ENCODE measurements at regions not wholly inside any gene's neighbourhood (a gene's known extent, or its start where the extent isn't known, plus 50 kb on each side); places are given as distances from the start of the nearest gene placed in this dataset.

- no peaks in the 10 kb centered on the region for H3K27me3 Mint-ChIP-seq (ENCODE audit: unreplicated experiment)
- H3K27ac Mint-ChIP-seq (ENCODE audit: unreplicated experiment): no peak overlapping the region
- H3K4me1 Mint-ChIP-seq (ENCODE audit: low read depth, unreplicated experiment): peaks cover 4% of the 10 kb centered on the region
- peaks cover 16% of the 10 kb centered on the region for H3K36me3 Mint-ChIP-seq (ENCODE audit: unreplicated experiment)
- no peak for DNase-seq
- H3K4me3 Mint-ChIP-seq (ENCODE audit: unreplicated experiment): no peak overlapping the region
- H3K9me3 Mint-ChIP-seq (ENCODE audit: unreplicated experiment): peaks cover 2% of the 10 kb centered on the region
- no peak for TF ChIP-seq CTCF (IDR thresholded peaks at IDR 0.05; ENCODE audit: partially characterized antibody, unreplicated experiment)
These were observed 100.3 kb upstream of the ADAMTS5 start for GRCh38 chr21:27067226-27067625.

GRCh38 chr21:27062443-27062842 lies 95.6 kb upstream of the ADAMTS5 start:
- no peak for TF ChIP-seq CTCF (IDR thresholded peaks at IDR 0.05; ENCODE audit: partially characterized antibody, unreplicated experiment)
- Mint-ChIP-seq H3K4me3 (ENCODE audit: unreplicated experiment) (no peak overlapping the region), H3K27ac (ENCODE audit: unreplicated experiment) (no peak overlapping the region), H3K27me3 (ENCODE audit: unreplicated experiment) (no peaks in the 10 kb centered on the region), H3K9me3 (ENCODE audit: unreplicated experiment) (peaks cover 2% of the 10 kb centered on the region), H3K36me3 (ENCODE audit: unreplicated experiment) (peaks cover 16% of the 10 kb centered on the region), H3K4me1 (ENCODE audit: low read depth, unreplicated experiment) (no peaks in the 10 kb centered on the region)
- DNase-seq: no peak

GRCh38 chr21:27061770-27062169 lies 94.9 kb upstream of the ADAMTS5 start:
- no peaks in the 10 kb centered on the region for H3K4me1 Mint-ChIP-seq (ENCODE audit: low read depth, unreplicated experiment)
- no peak overlapping the region for H3K27ac Mint-ChIP-seq (ENCODE audit: unreplicated experiment)
- H3K4me3 Mint-ChIP-seq (ENCODE audit: unreplicated experiment): no peak overlapping the region
- H3K9me3 Mint-ChIP-seq (ENCODE audit: unreplicated experiment): peaks cover 2% of the 10 kb centered on the region
- peaks cover 16% of the 10 kb centered on the region for H3K36me3 Mint-ChIP-seq (ENCODE audit: unreplicated experiment)
- no peak for DNase-seq
- H3K27me3 Mint-ChIP-seq (ENCODE audit: unreplicated experiment): no peaks in the 10 kb centered on the region
- no peak for TF ChIP-seq CTCF (IDR thresholded peaks at IDR 0.05; ENCODE audit: partially characterized antibody, unreplicated experiment)

- TF ChIP-seq CTCF (IDR thresholded peaks at IDR 0.05; ENCODE audit: partially characterized antibody, unreplicated experiment): no peak
- Mint-ChIP-seq H3K27ac (ENCODE audit: unreplicated experiment) (no peak overlapping the region), H3K9me3 (ENCODE audit: unreplicated experiment) (peaks cover 2% of the 10 kb centered on the region), H3K27me3 (ENCODE audit: unreplicated experiment) (no peaks in the 10 kb centered on the region), H3K4me1 (ENCODE audit: low read depth, unreplicated experiment) (no peaks in the 10 kb centered on the region), H3K36me3 (ENCODE audit: unreplicated experiment) (peaks cover 16% of the 10 kb centered on the region), H3K4me3 (ENCODE audit: unreplicated experiment) (no peak overlapping the region)
- no peak for DNase-seq
These were observed 93.3 kb upstream of the ADAMTS5 start for GRCh38 chr21:27060190-27060589.

GRCh38 chr21:27058673-27059605 lies 92.1 kb upstream of the ADAMTS5 start:
- Mint-ChIP-seq H3K36me3 (ENCODE audit: unreplicated experiment) (peaks cover 16% of the 10 kb centered on the region), H3K4me1 (ENCODE audit: low read depth, unreplicated experiment) (no peaks in the 10 kb centered on the region), H3K27ac (ENCODE audit: unreplicated experiment) (no peak overlapping the region), H3K4me3 (ENCODE audit: unreplicated experiment) (no peak overlapping the region), H3K27me3 (ENCODE audit: unreplicated experiment) (no peaks in the 10 kb centered on the region), H3K9me3 (ENCODE audit: unreplicated experiment) (peaks cover 2% of the 10 kb centered on the region)
- DNase-seq: no peak
- no peak for TF ChIP-seq CTCF (IDR thresholded peaks at IDR 0.05; ENCODE audit: partially characterized antibody, unreplicated experiment)
